A172 (cell line): ENCODE measurements at regions not wholly inside any gene's neighbourhood (a gene's known extent, or its start where the extent isn't known, plus 50 kb on each side); places are given as distances from the start of the nearest gene placed in this dataset.

Source experiments
- DNase-seq: peaks from one replicate; pipeline ENCODE4 v3.0.0-alpha.2; 2015; ENCODE audit warnings: low spot score

- no peak for DNase-seq
These were observed 141.5 kb upstream of the HAAO start for GRCh38 chr2:42933824-42934254.

GRCh38 chr2:42932271-42933151 is 140.1 kb upstream of the HAAO start:
- no peak for DNase-seq

- DNase-seq, result no peak
These were observed 139.4 kb upstream of the HAAO start for GRCh38 chr2:42931818-42932195.

- no peak for DNase-seq
These were observed 138.9 kb upstream of the HAAO start for GRCh38 chr2:42931146-42931817.

GRCh38 chr2:42930025-42930581 is 137.7 kb upstream of the HAAO start:
- no peak for DNase-seq

- DNase-seq, result no peak
These were observed 137.2 kb upstream of the HAAO start for GRCh38 chr2:42929546-42930024.

- no peak for DNase-seq
These were observed 136.5 kb upstream of the HAAO start for GRCh38 chr2:42928692-42929545.

- no peak for DNase-seq
These were observed 135.8 kb upstream of the HAAO start for GRCh38 chr2:42928161-42928691.

GRCh38 chr2:42927334-42928160 is 135.2 kb upstream of the HAAO start:
- DNase-seq, result no peak

- no peak for DNase-seq
These were observed 134.3 kb upstream of the HAAO start for GRCh38 chr2:42926434-42927333.

GRCh38 chr2:42925742-42926433 is 133.5 kb upstream of the HAAO start:
- DNase-seq, result no peak

GRCh38 chr2:42924418-42924886 is 132.1 kb upstream of the HAAO start:
- no peak for DNase-seq

- DNase-seq, result no peak
These were observed 131.4 kb upstream of the HAAO start for GRCh38 chr2:42923580-42924417.

GRCh38 chr2:42922790-42923579 is 130.6 kb upstream of the HAAO start:
- DNase-seq, result peak; percentile 41

- DNase-seq, result no peak
These were observed 129.9 kb upstream of the HAAO start for GRCh38 chr2:42922293-42922692.

- DNase-seq, result no peak
These were observed 129.3 kb upstream of the HAAO start for GRCh38 chr2:42921721-42922120.

GRCh38 chr2:42921147-42921520 is 128.8 kb upstream of the HAAO start:
- no peak for DNase-seq
